DMS79 (cell line): ENCODE measurements at regions not wholly inside any gene's neighbourhood (a gene's known extent, or its start where the extent isn't known, plus 50 kb on each side); places are given as distances from the start of the nearest gene placed in this dataset.
"Not testable (repeated sequence)": the region's sequence is repeated elsewhere in the genome, so short reads cannot be mapped to it uniquely, and the experiment has no call there.

Experiments
- DNase-seq: peaks from one replicate; lab custom pipeline; 2025; lab: John Stamatoyannopoulos, UW

DNA sequence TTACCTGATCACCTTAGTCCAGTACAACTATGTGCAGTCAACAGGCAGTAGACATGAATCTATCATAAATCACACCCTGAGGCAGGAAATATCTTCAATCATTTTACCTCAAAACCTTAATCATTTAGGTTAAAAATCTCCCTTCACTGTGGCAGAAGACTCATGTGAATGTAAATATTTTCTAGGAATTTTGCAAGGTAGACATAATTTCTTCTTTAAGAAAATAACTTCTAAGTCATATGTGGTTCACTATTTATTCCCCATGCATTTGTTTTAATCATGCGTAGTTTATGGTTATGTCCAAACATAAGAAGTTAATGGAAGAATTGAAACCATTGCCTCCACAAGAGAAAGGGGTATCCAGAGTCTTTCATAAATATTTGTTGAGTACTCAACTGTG is 97.0 kb downstream of the HMHB1 start:
- no peak for DNase-seq

DNA sequence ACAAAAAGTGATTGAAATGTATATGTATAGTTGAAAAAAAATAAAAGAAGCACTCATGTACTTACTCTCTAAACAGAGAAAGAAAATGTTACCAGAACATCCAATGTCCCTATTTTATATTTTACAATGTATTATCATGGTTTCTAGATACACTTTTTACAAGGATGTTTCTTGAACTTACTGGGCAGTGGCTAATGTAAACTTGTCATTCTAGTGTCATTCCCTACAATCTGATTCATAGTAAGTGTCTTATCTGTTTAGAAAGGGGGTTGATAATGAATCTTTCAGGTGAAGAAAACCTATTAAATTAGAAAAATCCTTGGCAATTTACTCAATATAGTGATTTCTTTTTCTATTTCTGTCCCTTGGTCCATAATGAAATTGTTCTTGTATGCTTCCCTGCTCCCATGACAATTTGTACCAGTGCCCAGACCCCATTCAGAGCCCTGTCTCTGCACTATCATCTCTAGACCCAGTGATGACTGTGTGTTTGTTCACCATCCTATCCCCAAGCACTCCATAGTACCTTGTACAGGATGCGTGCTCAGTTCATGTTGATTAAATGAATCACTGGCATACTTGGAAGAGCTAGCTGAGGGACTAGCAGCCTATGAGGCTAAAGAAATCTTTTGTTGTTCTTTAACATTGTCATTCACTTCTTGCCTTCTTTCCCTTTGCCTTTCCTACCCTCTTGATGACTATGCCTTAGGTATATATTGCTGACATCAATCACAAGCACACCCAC is 101.2 kb downstream of the HMHB1 start:
- DNase-seq, result no peak

DNA sequence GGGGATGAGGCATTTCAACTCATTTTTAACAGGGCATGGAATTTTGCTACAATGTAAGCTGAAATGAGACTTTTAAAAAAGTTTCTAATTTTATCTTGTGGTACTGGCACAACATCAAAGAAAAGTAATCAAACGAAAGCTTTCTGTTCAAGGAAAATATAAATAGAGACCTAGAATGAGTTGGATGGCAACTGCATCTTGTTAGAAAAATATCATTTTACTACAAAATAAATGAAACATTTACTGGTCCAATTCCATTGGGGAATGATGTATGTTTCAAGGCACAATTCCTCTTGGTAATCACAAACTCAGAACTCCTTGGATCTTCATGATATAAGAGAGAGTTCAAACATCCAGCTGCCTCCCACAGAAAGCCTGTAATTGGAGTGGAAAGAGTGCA is 102.8 kb downstream of the HMHB1 start:
- no peak for DNase-seq

GRCh38 chr5:143916451-143916850 is 104.5 kb downstream of the HMHB1 start:
- no peak for DNase-seq

DNA sequence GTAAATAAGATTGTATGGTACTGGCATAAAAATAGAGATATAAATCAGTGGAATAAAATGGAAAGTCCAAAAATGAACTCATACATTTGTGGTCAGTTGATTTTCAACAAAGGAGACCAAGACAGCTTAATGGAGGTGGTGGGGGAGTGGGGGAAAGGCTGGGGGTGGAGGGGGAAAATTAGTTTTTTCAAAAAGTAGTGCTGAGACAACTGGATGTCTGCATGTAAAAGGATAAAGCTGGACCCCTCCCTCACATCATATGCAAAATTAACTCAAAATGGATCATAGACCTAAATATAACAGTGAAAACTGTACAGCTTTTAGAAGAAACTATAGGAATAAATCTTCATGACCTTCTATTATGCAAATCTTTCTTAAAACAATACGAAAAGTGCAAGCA is 107.0 kb downstream of the HMHB1 start:
- no peak for DNase-seq

- DNase-seq, result no peak
These were observed 108.8 kb downstream of the HMHB1 start for GRCh38 chr5:143920772-143921171.

- DNase-seq, result no peak
These were observed 109.8 kb downstream of the HMHB1 start for GRCh38 chr5:143921525-143922311.

- DNase-seq, result no peak
These were observed 110.8 kb downstream of the HMHB1 start for GRCh38 chr5:143922718-143923117.

GRCh38 chr5:143923634-143924266 is 111.8 kb downstream of the HMHB1 start:
- DNase-seq, result no peak

DNA sequence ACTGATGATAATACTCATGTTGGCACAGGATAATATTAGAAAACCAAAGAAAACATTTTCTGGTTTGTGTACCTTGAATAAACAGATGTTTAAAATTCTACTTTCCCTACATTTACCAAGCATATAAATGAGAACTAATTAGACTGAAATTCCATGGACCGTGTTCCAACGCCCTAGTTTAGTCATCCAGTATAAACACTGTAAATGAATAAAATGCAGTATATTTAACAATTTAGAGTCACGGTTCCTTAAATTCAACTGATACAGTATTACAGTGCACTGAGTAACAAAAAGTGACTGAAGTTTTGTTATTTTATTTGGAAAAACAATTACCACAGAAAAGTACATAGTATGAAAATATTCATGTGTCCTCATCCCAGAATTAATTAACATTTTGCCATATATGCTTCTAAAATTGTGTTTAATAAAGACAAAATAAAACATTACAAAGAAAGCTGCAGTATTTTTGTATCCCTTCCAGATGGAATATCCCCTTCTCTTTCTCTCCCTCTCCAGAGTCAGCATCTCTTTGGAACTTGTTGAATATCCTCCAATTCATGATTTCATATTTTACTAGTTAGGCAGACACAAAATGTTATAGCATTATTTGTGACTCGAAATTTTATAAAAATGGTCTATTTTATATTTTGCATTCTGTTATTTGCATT is 112.5 kb downstream of the HMHB1 start:
- no peak for DNase-seq

GRCh38 chr5:143924979-143925325 is 113.0 kb downstream of the HMHB1 start:
- DNase-seq, result not testable (repeated sequence)

DNA sequence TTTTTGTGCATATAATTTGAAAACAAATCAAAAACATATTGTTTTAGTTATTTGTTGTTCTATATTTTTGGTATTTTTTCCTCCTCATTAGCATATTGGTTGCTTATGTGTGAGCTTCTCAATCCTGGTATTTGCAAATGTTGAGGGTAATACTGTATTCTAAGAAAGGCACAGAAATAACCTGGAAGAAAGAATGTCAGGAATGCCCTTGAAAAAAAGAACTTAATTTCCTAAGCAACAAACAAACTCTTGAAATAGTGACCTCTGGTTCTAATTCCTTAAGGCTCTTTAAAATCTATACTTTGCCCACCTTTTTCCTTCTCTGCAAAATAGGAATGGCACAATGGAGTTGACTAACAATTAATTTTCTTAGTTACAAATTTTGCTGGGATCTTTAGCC is 117.5 kb downstream of the HMHB1 start:
- no peak for DNase-seq

- DNase-seq, result no peak
These were observed 118.6 kb downstream of the HMHB1 start for GRCh38 chr5:143930561-143930960.

DNA sequence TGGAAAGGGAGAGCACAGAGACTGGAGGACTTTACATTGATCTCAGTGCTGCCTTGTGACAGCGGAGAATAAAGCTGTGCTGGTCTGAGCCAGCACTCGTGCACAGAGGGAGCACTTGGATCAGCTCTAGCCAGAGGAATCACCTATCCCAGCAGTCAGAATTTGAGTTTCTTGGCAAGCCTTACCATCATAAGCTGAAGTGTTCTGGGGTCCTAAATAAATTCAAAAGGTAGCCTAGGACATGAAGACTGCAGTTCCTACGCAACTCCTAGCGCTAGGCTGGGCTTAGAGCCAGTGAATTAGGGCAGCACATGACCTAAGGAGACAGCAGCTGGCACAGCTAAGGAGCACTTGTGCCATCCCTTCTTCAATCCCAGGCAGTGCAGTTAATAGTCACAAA is 119.5 kb downstream of the HMHB1 start:
- peak; percentile 30 for DNase-seq

- DNase-seq, result no peak
These were observed 120.0 kb downstream of the HMHB1 start for GRCh38 chr5:143931986-143932385.

DNA sequence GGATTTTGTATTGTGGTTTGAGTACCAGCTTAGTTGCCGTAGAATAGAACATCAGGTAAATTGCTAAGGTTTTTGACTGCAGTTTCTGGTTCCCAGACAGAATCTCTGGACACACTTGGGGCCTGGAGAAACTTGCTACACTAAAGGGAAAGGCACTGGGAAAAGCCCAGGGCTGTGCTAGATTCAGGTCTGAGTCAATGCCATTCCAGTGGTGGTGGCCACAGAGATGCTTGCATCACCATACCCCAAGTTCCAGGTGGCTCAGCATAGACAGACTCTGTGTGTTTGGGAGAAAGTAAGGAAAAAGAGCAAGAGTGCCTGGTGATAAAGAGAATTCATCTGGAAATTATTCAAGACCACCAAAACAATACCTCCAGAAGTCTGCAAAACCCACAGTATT is 120.6 kb downstream of the HMHB1 start:
- no peak for DNase-seq

DNA sequence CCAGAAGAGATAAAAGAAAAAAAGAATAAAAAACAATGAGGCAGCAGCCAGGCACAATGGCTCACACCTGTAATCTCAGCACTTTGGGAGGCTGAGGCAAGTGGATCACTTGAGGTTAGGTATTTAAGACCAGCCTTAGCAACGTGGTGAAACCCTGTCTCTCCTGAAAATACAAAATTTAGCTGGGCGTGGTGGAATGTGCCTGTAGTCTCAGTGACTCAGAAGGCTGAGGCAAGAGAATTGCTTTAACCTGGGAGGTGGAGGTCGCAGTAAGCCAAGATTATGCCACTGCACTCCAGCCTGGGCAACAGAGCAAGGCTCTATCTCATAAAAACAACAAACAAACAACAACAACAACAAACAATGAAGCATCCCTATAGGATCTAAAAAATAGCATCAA is 121.5 kb downstream of the HMHB1 start:
- DNase-seq, result no peak

GRCh38 chr5:143934821-143935220 is 122.9 kb downstream of the HMHB1 start:
- DNase-seq, result no peak

DNA sequence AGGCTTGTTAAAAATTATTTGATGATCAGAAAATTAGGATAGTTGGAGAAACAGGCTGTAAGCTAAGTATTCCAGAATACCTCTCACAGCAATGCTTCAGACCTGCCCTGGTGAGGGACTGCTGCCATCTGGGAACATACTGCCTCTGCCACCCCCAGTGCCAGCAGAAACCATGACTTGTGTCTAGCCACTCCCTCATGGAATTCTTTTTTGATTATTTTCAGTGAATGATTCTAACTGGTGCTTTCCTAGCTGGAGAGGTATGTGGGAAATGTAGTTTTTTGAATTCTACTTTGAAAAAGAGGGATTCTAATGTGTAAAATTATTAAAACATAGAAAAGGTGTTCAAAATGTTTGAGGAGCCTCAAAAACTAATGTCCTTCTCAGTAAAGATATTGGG is 126.3 kb downstream of the HMHB1 start:
- DNase-seq, result no peak

DNA sequence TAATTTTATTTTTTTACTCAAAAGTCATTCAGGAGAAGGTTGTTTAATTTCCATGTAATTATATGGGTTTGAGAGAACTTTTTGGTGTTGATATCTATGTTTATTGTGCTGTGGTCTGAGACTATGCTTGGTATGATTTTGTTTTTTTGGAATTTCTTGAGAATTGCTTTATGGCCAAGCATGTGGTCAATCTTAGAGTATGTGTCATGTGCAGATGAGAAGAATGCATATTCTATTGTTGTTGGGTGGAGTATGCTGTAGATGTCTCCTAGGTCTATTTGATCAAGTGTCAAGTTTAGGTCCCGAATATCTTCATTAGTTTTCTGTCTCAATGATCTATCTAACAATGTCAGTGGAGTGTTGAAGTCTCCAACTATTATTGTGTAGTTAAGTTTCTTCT is 134.9 kb downstream of the HMHB1 start:
- DNase-seq, result no peak

DNA sequence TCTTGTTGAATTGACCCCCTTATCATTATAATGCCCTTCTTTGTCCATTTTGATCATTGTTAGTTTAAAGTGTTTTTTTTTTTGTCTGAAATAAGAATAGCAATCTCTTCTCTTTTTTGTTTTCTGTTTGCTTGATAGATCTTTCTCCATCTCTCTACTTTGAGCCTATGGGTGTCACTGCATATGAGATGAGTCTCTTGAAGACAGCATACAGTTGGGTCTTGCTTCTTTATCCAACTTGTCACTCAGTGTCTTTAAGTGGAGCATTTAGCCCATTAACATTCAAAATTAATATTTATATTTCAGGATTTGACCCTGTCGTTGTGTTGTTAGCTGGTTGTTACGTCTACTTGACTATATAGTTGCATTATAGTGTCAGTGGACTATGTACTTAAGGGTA is 135.4 kb downstream of the HMHB1 start:
- no peak for DNase-seq

DNA sequence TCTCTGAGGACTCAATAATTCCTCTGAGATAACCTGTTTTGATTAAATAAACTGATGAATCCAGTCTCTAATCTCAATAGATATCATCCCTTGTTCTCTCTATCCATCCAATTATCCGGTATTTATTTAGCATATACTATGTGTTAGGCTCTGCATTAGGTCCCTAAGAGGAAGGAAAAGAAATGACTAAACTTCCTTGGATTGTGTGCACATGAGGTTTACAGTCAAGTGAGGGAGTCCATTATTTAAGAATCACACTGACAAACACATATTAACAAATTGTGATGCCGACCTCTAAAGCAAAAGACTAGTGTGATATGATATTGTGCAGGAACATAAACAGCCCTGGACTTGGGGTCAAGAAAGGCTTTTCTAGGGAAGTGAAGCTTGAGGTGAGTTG is 140.8 kb downstream of the HMHB1 start:
- DNase-seq, result no peak

GRCh38 chr5:143953851-143954250 is 141.9 kb downstream of the HMHB1 start:
- DNase-seq, result no peak
